NB4 (cell line): ENCODE measurements at regions not wholly inside any gene's neighbourhood (a gene's known extent, or its start where the extent isn't known, plus 50 kb on each side); places are given as distances from the start of the nearest gene placed in this dataset.

Experiments
- POLR2A ChIP-seq: IDR thresholded peaks from 2 replicates; pipeline ENCODE4 v1.6.1; 2011; ENCODE audit warnings: mild to moderate bottlenecking; ENCODE audit not compliant: insufficient read length; ENCODE audit errors: extremely low read depth
- TF ChIP-seq, protein P1 (sequence below): IDR thresholded peaks from one replicate; pipeline ENCODE4 v1.5.1; 2012; ENCODE audit warnings: low read depth, low read length
- TF ChIP-seq, protein P2 (sequence below): IDR thresholded peaks from 2 replicates; pipeline ENCODE4 v1.6.1; 2011; ENCODE audit warnings: low read depth, low read length

DNA sequence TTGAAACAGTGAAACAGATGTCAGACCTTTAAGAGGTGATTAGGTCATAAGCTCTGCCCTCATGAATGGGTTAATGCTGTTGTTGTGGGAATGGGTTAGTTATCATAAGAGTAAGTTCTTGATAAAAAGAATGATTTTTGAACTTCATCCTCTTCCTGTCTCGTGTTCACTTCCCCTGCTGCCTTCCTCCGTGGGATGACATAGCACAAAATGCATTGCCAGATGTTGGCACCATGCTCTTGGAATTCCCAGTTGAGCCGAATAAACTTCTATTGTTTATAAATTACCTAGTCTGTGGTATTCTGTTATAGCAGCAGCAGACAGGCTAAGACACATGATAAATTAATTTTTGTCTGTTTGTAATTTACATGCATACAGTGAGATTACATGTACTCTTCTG, 112.0 kb upstream of the LRRC7 start:
- TF ChIP-seq, protein P1, sequence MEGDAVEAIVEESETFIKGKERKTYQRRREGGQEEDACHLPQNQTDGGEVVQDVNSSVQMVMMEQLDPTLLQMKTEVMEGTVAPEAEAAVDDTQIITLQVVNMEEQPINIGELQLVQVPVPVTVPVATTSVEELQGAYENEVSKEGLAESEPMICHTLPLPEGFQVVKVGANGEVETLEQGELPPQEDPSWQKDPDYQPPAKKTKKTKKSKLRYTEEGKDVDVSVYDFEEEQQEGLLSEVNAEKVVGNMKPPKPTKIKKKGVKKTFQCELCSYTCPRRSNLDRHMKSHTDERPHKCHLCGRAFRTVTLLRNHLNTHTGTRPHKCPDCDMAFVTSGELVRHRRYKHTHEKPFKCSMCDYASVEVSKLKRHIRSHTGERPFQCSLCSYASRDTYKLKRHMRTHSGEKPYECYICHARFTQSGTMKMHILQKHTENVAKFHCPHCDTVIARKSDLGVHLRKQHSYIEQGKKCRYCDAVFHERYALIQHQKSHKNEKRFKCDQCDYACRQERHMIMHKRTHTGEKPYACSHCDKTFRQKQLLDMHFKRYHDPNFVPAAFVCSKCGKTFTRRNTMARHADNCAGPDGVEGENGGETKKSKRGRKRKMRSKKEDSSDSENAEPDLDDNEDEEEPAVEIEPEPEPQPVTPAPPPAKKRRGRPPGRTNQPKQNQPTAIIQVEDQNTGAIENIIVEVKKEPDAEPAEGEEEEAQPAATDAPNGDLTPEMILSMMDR: no peak
- no peak for TF ChIP-seq POLR2A
- TF ChIP-seq, protein P2, sequence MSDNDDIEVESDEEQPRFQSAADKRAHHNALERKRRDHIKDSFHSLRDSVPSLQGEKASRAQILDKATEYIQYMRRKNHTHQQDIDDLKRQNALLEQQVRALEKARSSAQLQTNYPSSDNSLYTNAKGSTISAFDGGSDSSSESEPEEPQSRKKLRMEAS: no peak
